ENCODE measurements at regions not wholly inside any gene's neighbourhood (a gene's known extent, or its start where the extent isn't known, plus 50 kb on each side); places are given as distances from the start of the nearest gene placed in this dataset.

- peaks cover 19% of the 10 kb centered on the region for H3K4me1 Mint-ChIP-seq
- Histone ChIP-seq H3K27ac (no peak overlapping the region), H3K9ac (no peak overlapping the region), H3K4me3 (no peak overlapping the region), H3K36me3 (no peaks in the 10 kb centered on the region), H3K79me2 (ENCODE audit: low read depth) (no peaks in the 10 kb centered on the region), H4K20me1 (ENCODE audit: low read depth) (no peaks in the 10 kb centered on the region), H3K4me1 (peaks cover 8% of the 10 kb centered on the region), H3K27me3 (peaks cover 8% of the 10 kb centered on the region), H3F3A (ENCODE audit: low read depth) (no peaks in the 10 kb centered on the region), H3K4me2 (no peak overlapping the region), H2AFZ (replicated peaks) (no peak overlapping the region), H3K9me3 (ENCODE audit: low read depth) (no peaks in the 10 kb centered on the region)
- H3K27ac Mint-ChIP-seq = no peak overlapping the region
- no peaks in the 10 kb centered on the region for H3K36me3 Mint-ChIP-seq
- peaks cover 24% of the 10 kb centered on the region for H3K27me3 Mint-ChIP-seq (ENCODE audit: insufficient read depth, low read depth)
- no peak overlapping the region for H3K4me3 Mint-ChIP-seq
- H3K9me3 Mint-ChIP-seq = no peaks in the 10 kb centered on the region
- TF ChIP-seq EZH2phosphoT487 (IDR thresholded peaks at IDR 0.05) = no peak
- TF ChIP-seq CTCF (IDR thresholded peaks at IDR 0.05) = no peak
- no peak for TF ChIP-seq EZH2 (IDR thresholded peaks at IDR 0.05)
- DNase-seq (ENCODE audit: low spot score) = peak; percentile 0
Observed at GRCh38 chr17:36818134-36818825, 119.0 kb upstream of the LHX1 start.

- H3K4me2 ChIP-seq = no peak overlapping the region
- no peaks in the 10 kb centered on the region for H3K36me3 ChIP-seq
- no peaks in the 10 kb centered on the region for H3K9me3 ChIP-seq (ENCODE audit: low read depth)
- no peaks in the 10 kb centered on the region for H3F3A ChIP-seq (ENCODE audit: low read depth)
- DNase-seq (ENCODE audit: low spot score) = no peak
- H3K27me3 Mint-ChIP-seq (ENCODE audit: insufficient read depth, low read depth) = peaks cover 14% of the 10 kb centered on the region
- no peaks in the 10 kb centered on the region for H4K20me1 ChIP-seq (ENCODE audit: low read depth)
- no peaks in the 10 kb centered on the region for H3K27me3 ChIP-seq
- H3K4me1 Mint-ChIP-seq = peaks cover 4% of the 10 kb centered on the region
- H2AFZ ChIP-seq (replicated peaks) = no peak overlapping the region
- no peak for TF ChIP-seq EZH2phosphoT487 (IDR thresholded peaks at IDR 0.05)
- TF ChIP-seq EZH2 (IDR thresholded peaks at IDR 0.05) = no peak
- TF ChIP-seq CTCF (IDR thresholded peaks at IDR 0.05) = no peak
- no peaks in the 10 kb centered on the region for H3K4me1 ChIP-seq
- H3K9ac ChIP-seq = no peak overlapping the region
- no peak overlapping the region for H3K4me3 Mint-ChIP-seq
- H3K4me3 ChIP-seq = no peak overlapping the region
- H3K27ac Mint-ChIP-seq = no peak overlapping the region
- H3K79me2 ChIP-seq (ENCODE audit: low read depth) = no peaks in the 10 kb centered on the region
- no peak overlapping the region for H3K27ac ChIP-seq
- no peaks in the 10 kb centered on the region for H3K36me3 Mint-ChIP-seq
- H3K9me3 Mint-ChIP-seq = no peaks in the 10 kb centered on the region
Observed at GRCh38 chr17:36823850-36824677, 113.2 kb upstream of the LHX1 start.

GRCh38 chr17:36824678-36825101 lies 112.6 kb upstream of the LHX1 start:
- Histone ChIP-seq H3K4me1 (no peaks in the 10 kb centered on the region), H3K9ac (no peak overlapping the region), H3K79me2 (ENCODE audit: low read depth) (no peaks in the 10 kb centered on the region), H4K20me1 (ENCODE audit: low read depth) (no peaks in the 10 kb centered on the region), H3K4me2 (no peak overlapping the region), H3K27ac (no peak overlapping the region), H3K9me3 (ENCODE audit: low read depth) (no peaks in the 10 kb centered on the region), H3K36me3 (no peaks in the 10 kb centered on the region), H3F3A (ENCODE audit: low read depth) (no peaks in the 10 kb centered on the region), H3K27me3 (no peaks in the 10 kb centered on the region), H3K4me3 (no peak overlapping the region), H2AFZ (replicated peaks) (no peak overlapping the region)
- no peaks in the 10 kb centered on the region for H3K9me3 Mint-ChIP-seq
- no peak for DNase-seq (ENCODE audit: low spot score)
- H3K27me3 Mint-ChIP-seq (ENCODE audit: insufficient read depth, low read depth) = peaks cover 13% of the 10 kb centered on the region
- peaks cover 4% of the 10 kb centered on the region for H3K4me1 Mint-ChIP-seq
- TF ChIP-seq EZH2 (IDR thresholded peaks at IDR 0.05) = no peak
- H3K27ac Mint-ChIP-seq = no peak overlapping the region
- no peaks in the 10 kb centered on the region for H3K36me3 Mint-ChIP-seq
- H3K4me3 Mint-ChIP-seq = no peak overlapping the region

GRCh38 chr17:36825113-36825512 lies 112.2 kb upstream of the LHX1 start:
- H3K9me3 ChIP-seq (ENCODE audit: low read depth) = no peaks in the 10 kb centered on the region
- Mint-ChIP-seq H3K9me3 (no peaks in the 10 kb centered on the region), H3K27ac (no peak overlapping the region), H3K36me3 (no peaks in the 10 kb centered on the region), H3K4me1 (peaks cover 4% of the 10 kb centered on the region), H3K4me3 (no peak overlapping the region), H3K27me3 (ENCODE audit: insufficient read depth, low read depth) (peaks cover 13% of the 10 kb centered on the region)
- H3K4me2 ChIP-seq = no peak overlapping the region
- H3K27ac ChIP-seq = no peak overlapping the region
- H2AFZ ChIP-seq (replicated peaks) = no peak overlapping the region
- H3K27me3 ChIP-seq = no peaks in the 10 kb centered on the region
- DNase-seq (ENCODE audit: low spot score) = no peak
- H3K36me3 ChIP-seq = no peaks in the 10 kb centered on the region
- no peak for TF ChIP-seq EZH2phosphoT487 (IDR thresholded peaks at IDR 0.05)
- no peaks in the 10 kb centered on the region for H3F3A ChIP-seq (ENCODE audit: low read depth)
- no peaks in the 10 kb centered on the region for H3K79me2 ChIP-seq (ENCODE audit: low read depth)
- no peak overlapping the region for H3K9ac ChIP-seq
- no peak overlapping the region for H3K4me3 ChIP-seq
- no peaks in the 10 kb centered on the region for H3K4me1 ChIP-seq
- H4K20me1 ChIP-seq (ENCODE audit: low read depth) = no peaks in the 10 kb centered on the region

All from neural progenitor cell (in vitro differentiated cells).